ENCODE measurements at regions not wholly inside any gene's neighbourhood (a gene's known extent, or its start where the extent isn't known, plus 50 kb on each side); places are given as distances from the start of the nearest gene placed in this dataset.

DNA sequence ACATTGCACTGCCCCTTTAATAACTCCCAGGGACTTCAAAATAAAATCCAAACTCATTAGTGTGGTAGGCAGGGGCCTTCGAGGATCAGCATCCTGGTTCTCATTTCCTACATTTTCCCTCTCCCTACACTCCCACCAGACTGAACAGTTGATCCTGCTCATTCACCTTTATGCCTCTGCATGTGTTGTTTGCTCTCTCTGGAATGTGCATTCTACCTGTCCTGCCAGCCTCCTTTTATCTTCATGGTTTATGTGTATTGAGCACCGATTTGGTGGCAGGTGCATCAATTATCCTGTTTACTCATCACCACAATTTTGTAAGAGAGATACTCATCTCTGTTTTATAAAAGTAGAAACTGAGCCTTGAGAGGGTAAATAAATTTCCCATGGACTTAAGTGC lies 125.0 kb downstream of the ADSS2 start:
- TF ChIP-seq POLR2A (IDR thresholded peaks at IDR 0.05) = no peak
- no peak for TF ChIP-seq CTCF (IDR thresholded peaks at IDR 0.05)
- no peak for TF ChIP-seq POLR2AphosphoS5 (IDR thresholded peaks at IDR 0.05)

All from prostate gland (tissue), 2 donors.